GM21576 (cell line): ENCODE measurements at regions not wholly inside any gene's neighbourhood (a gene's known extent, or its start where the extent isn't known, plus 50 kb on each side); places are given as distances from the start of the nearest gene placed in this dataset.
"Not testable (repeated sequence)": the region's sequence is repeated elsewhere in the genome, so short reads cannot be mapped to it uniquely, and the experiment has no call there.

Experiments
- ATAC-seq: cut with Tn5 transposase; IDR thresholded peaks from one replicate; pipeline ENCODE4 v1.9.1; 2021; ENCODE audit warnings: mild to moderate bottlenecking, moderate library complexity; ENCODE audit not compliant: unreplicated experiment

DNA sequence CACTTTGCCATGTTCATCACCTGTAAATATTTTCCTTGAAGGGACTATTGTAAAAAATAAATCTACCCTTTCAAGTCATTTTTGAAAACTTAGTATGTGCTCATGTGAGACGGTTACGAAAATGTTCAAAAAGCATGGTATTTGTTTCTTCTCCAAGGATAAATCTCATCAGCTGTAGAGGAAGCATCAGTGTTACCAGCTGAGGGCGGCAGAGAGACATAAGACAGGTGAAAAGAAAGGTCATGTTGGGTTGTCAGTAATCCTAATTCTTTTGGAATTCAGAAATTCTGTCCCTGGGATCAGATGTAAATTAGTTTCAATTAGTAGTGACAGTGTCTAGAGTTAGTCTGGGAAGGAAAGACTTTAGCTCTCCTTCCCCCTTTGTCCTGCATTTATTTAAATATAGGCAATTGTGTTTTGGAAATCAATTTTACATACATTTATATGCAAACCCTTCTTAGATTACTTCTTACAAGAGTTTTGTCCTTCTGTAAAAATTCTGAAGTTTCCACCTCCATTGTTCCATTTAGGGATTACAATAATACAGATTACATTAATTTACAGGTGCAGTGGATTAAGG lies 791.9 kb upstream of the CDH6 start:
- ATAC-seq: no peak

GRCh38 chr5:30398423-30398822 lies 795.1 kb upstream of the CDH6 start:
- no peak for ATAC-seq

GRCh38 chr5:30392897-30393296 lies 800.6 kb upstream of the CDH6 start:
- ATAC-seq: no peak

- ATAC-seq: no peak
Observed at GRCh38 chr5:30390095-30390494, 803.4 kb upstream of the CDH6 start.

DNA sequence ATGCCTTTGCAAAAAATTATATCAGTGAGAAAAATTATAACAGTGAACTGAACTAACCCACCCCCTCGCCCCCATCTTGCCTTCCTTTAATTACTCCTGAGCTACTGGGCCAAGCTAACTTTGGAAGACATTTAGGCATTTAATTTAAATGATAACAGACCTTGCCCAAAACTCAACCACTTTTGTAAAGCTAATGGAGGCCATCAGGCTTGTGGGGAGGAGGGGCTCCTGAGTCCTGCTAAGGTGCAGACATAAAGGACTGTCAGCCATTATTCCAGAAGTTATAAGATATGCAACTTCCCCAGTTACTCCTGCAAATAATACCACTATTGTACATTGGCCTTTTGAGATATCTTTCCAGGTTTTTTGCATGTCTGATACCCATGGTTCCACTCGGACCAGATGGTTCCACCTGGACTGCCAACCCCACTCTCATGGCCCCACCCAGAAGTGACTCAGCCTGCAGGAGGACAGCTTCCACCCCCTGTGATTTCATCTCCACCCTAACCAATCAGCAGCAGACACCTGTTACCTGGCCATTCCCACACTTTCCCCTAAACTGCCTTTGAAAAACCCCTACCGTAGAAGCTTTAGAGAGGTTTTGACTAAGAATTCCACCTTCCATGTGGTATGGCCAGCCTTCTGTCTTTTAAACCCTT lies 805.4 kb upstream of the CDH6 start:
- no peak for ATAC-seq

- no peak for ATAC-seq
Observed at GRCh38 chr5:30385754-30386153, 807.7 kb upstream of the CDH6 start.

GRCh38 chr5:30384171-30384570 lies 809.3 kb upstream of the CDH6 start:
- no peak for ATAC-seq

DNA sequence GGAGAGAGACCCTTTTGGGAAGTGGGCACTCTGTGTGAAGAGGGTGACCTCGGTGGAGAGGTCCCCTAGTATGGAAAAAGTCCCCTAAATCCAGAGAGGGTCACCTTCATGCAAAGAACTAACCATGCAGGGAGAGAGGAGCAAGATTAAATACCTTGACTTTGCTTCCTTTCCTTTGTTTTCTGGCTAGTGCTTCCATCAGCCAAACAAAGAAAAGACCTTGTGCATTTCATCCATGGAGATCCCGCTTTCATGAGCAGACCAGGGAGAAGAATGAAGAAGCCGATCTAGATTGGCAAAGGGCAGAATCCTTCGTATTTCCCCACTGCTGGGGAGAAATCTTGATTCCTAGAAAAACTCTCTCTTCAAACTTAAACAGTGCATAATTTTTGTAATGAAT lies 813.3 kb upstream of the CDH6 start:
- ATAC-seq: no peak

DNA sequence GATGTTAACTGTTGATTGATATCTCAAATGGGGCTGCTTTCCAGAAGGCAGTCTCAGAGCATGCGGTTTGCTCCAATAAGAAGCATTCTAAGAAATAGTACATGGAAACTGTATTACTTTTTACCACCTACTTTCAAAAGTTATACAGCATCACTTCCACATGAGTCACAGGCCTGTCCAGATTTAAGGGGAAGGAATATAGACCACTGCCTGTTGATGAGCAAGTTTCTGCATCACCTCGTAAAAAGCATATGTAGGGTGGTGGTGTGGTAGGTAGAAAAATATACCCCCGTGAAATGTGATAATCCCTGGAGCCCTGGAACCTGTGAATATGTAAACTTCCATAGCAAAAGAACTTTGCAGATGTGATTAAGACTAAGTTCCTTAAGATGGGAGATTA lies 816.6 kb upstream of the CDH6 start:
- no peak for ATAC-seq

DNA sequence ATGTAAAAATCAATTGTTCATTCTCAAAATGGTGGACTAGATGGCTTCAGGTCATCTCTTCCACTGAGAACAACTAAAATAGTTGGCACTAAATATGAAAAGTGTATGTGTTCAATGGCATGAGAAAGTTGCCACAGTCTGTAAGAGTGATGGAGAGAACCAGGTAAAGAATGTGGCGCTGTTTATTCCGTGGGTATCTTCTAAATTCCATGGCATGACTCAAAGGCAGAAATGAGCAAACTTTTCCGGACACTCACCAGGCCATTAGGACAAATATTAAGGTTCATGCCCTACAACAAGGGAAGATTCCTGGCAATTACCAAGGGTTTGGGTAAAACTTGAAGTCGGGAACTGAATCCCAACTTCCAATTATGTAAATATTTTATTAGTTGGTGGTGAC lies 825.4 kb upstream of the CDH6 start:
- no peak for ATAC-seq

GRCh38 chr5:30365031-30365430 lies 828.5 kb upstream of the CDH6 start:
- ATAC-seq: not testable (repeated sequence)

GRCh38 chr5:30357371-30357770 lies 836.1 kb upstream of the CDH6 start:
- ATAC-seq: no peak

- no peak for ATAC-seq
Observed at GRCh38 chr5:30355675-30356074, 837.8 kb upstream of the CDH6 start.

- ATAC-seq: no peak
Observed at GRCh38 chr5:30347858-30348257, 845.6 kb upstream of the CDH6 start.

DNA sequence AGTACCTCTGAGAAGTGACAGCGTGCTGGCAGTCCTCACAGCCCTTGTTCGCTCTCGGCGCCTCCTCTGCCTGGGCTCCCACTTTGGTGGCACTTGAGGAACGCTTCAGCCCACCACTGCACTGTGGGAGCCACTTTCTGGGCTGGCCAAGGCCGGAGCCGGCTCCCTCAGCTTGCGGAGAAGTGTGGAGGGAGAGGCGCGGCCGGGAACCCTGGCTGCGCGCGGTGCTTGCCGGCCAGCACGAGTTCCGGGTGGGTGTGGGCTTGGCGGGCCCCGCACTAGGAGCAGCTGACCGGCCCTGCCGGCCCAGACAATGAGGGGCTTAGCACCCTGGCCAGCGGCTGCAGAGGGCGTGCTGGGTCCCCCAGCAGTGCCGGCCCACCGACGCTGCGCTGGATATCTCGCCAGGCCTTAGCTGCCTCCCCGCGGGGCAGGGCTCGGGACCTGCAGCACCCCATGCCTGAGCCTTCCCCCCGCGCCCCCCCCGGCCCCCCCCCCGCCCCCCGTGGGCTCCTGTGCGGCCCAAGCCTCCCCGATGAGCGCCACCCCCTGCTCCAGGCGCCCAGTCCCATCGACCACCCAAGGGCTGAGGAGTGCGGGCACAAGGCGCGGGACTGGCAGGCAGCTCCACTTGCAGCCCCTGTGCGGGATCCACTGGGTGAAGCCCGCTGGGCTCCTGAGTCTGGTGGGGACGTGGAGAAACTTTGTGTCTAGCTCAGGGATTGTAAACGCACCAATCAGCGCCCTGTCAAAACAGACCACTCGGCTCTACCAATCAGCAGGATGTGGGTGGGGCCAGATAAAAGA lies 847.7 kb upstream of the CDH6 start:
- not testable (repeated sequence) for ATAC-seq

GRCh38 chr5:30343707-30344106 lies 849.8 kb upstream of the CDH6 start:
- no peak for ATAC-seq

DNA sequence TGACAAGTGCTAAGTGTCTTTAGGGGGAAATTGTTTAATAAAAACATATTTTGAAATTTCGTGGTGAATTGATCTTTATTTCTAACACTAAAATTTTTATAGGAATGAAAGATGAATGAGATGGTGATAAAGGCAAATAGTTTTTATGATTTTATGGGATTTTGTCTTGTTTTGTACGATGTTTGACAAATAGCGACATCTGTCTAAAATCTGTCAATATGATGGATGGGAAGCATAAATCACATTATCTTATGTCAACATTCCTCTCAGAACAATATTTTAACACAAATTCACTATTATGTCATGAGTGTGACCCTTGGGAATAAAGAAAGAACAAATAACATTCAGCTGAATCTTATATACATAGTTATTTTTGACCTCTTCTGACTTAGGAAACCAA lies 852.0 kb upstream of the CDH6 start:
- no peak for ATAC-seq

- ATAC-seq: no peak
Observed at GRCh38 chr5:30337084-30337573, 856.4 kb upstream of the CDH6 start.

GRCh38 chr5:30331534-30331933 lies 862.0 kb upstream of the CDH6 start:
- no peak for ATAC-seq

GRCh38 chr5:30325795-30326194 lies 867.7 kb upstream of the CDH6 start:
- ATAC-seq: no peak

GRCh38 chr5:30324083-30324482 lies 869.4 kb upstream of the CDH6 start:
- no peak for ATAC-seq

- ATAC-seq: no peak
Observed at GRCh38 chr5:30287890-30288289, 905.6 kb upstream of the CDH6 start.
